ENCODE measurements at regions not wholly inside any gene's neighbourhood (a gene's known extent, or its start where the extent isn't known, plus 50 kb on each side); places are given as distances from the start of the nearest gene placed in this dataset.

GRCh38 chr16:86992587-86992986, 324.6 kb downstream of the C16orf95 start:
- TF ChIP-seq SMAD4 (CRISPR knock-in tag; IDR thresholded peaks at IDR 0.05) = no peak
- TF ChIP-seq, protein P1, sequence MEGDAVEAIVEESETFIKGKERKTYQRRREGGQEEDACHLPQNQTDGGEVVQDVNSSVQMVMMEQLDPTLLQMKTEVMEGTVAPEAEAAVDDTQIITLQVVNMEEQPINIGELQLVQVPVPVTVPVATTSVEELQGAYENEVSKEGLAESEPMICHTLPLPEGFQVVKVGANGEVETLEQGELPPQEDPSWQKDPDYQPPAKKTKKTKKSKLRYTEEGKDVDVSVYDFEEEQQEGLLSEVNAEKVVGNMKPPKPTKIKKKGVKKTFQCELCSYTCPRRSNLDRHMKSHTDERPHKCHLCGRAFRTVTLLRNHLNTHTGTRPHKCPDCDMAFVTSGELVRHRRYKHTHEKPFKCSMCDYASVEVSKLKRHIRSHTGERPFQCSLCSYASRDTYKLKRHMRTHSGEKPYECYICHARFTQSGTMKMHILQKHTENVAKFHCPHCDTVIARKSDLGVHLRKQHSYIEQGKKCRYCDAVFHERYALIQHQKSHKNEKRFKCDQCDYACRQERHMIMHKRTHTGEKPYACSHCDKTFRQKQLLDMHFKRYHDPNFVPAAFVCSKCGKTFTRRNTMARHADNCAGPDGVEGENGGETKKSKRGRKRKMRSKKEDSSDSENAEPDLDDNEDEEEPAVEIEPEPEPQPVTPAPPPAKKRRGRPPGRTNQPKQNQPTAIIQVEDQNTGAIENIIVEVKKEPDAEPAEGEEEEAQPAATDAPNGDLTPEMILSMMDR (IDR thresholded peaks at IDR 0.05) = no peak
- TF ChIP-seq, protein P2, sequence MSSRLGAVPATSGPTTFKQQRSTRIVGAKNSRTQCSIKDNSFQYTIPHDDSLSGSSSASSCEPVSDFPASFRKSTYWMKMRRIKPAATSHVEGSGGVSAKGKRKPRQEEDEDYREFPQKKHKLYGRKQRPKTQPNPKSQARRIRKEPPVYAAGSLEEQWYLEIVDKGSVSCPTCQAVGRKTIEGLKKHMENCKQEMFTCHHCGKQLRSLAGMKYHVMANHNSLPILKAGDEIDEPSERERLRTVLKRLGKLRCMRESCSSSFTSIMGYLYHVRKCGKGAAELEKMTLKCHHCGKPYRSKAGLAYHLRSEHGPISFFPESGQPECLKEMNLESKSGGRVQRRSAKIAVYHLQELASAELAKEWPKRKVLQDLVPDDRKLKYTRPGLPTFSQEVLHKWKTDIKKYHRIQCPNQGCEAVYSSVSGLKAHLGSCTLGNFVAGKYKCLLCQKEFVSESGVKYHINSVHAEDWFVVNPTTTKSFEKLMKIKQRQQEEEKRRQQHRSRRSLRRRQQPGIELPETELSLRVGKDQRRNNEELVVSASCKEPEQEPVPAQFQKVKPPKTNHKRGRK (CRISPR knock-in tag; IDR thresholded peaks at IDR 0.05; ENCODE audit: borderline replicate concordance) = no peak
- no peak for TF ChIP-seq ATF6 (CRISPR knock-in tag; IDR thresholded peaks at IDR 0.05)
- TF ChIP-seq, protein P3, sequence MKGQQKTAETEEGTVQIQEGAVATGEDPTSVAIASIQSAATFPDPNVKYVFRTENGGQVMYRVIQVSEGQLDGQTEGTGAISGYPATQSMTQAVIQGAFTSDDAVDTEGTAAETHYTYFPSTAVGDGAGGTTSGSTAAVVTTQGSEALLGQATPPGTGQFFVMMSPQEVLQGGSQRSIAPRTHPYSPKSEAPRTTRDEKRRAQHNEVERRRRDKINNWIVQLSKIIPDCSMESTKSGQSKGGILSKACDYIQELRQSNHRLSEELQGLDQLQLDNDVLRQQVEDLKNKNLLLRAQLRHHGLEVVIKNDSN (CRISPR knock-in tag; IDR thresholded peaks at IDR 0.05) = no peak
- TF ChIP-seq TP53 (CRISPR knock-in tag; IDR thresholded peaks at IDR 0.05) = no peak
- no peak for TF ChIP-seq RORB (CRISPR knock-in tag; IDR thresholded peaks at IDR 0.05)
- TF ChIP-seq SP1 (CRISPR knock-in tag; conservative IDR thresholded peaks at IDR 0.05) = no peak
- no peak for TF ChIP-seq MAX (CRISPR knock-in tag; IDR thresholded peaks at IDR 0.05)
- TF ChIP-seq PRDM15 (CRISPR knock-in tag; IDR thresholded peaks at IDR 0.05) = no peak
